ENCODE measurements at regions not wholly inside any gene's neighbourhood (a gene's known extent, or its start where the extent isn't known, plus 50 kb on each side); places are given as distances from the start of the nearest gene placed in this dataset.

- TF ChIP-seq OSR1 (CRISPR knock-in tag; IDR thresholded peaks at IDR 0.05) = no peak
- TF ChIP-seq CREB5 (CRISPR knock-in tag; IDR thresholded peaks at IDR 0.05; ENCODE audit: low read depth) = no peak
- TF ChIP-seq ISL1 (CRISPR knock-in tag; IDR thresholded peaks at IDR 0.05) = no peak
- no peak for TF ChIP-seq TSHZ2 (CRISPR knock-in tag; IDR thresholded peaks at IDR 0.05)
Measured at GRCh38 chr22:26792522-26792921, 135.1 kb downstream of the MIAT start.
